ENCODE measurements at regions not wholly inside any gene's neighbourhood (a gene's known extent, or its start where the extent isn't known, plus 50 kb on each side); places are given as distances from the start of the nearest gene placed in this dataset.
A peak's percentile ranks its signal among the peaks of the same experiment; 100 is the strongest.
"Not testable (repeated sequence)": the region's sequence is repeated elsewhere in the genome, so short reads cannot be mapped to it uniquely, and the experiment has no call there.

- DNase-seq (ENCODE audit: extremely low read depth in 1 of 11, low read depth in 9 of 11, low spot score in 4 of 11) = no peak
Observed at GRCh38 chr2:31813016-31813415, 197.8 kb downstream of the MEMO1 start.

GRCh38 chr2:31812051-31812798 is 198.6 kb downstream of the MEMO1 start:
- DNase-seq (ENCODE audit: extremely low read depth in 1 of 11, low read depth in 9 of 11, low spot score in 4 of 11) = no peak

- no peak for DNase-seq (ENCODE audit: extremely low read depth in 1 of 11, low read depth in 9 of 11, low spot score in 4 of 11)
Observed at GRCh38 chr2:31811482-31811881, 199.3 kb downstream of the MEMO1 start.

GRCh38 chr2:31810200-31810917 is 200.4 kb downstream of the MEMO1 start:
- no peak for DNase-seq (ENCODE audit: extremely low read depth in 1 of 11, low read depth in 9 of 11, low spot score in 4 of 11)

GRCh38 chr2:31805688-31806087 is 205.1 kb downstream of the MEMO1 start:
- DNase-seq (ENCODE audit: extremely low read depth in 1 of 11, low read depth in 9 of 11, low spot score in 4 of 11) = no peak

GRCh38 chr2:31803481-31804153 is 207.2 kb downstream of the MEMO1 start:
- DNase-seq (ENCODE audit: extremely low read depth in 1 of 11, low read depth in 9 of 11, low spot score in 4 of 11) = not testable (repeated sequence)

- no peak for DNase-seq (ENCODE audit: extremely low read depth in 1 of 11, low read depth in 9 of 11, low spot score in 4 of 11)
Observed at GRCh38 chr2:31802711-31803110, 208.1 kb downstream of the MEMO1 start.

GRCh38 chr2:31799282-31799681 is 211.5 kb downstream of the MEMO1 start:
- DNase-seq (ENCODE audit: extremely low read depth in 1 of 11, low read depth in 9 of 11, low spot score in 4 of 11) = not testable (repeated sequence)

- DNase-seq (ENCODE audit: extremely low read depth in 1 of 11, low read depth in 9 of 11, low spot score in 4 of 11) = no peak
Observed at GRCh38 chr2:31788273-31788672, 207.5 kb upstream of the SRD5A2 start.

GRCh38 chr2:31785876-31786275 is 205.1 kb upstream of the SRD5A2 start:
- DNase-seq (ENCODE audit: extremely low read depth in 1 of 11, low read depth in 9 of 11, low spot score in 4 of 11) = peak in 6 of 11 donors; percentile 8 to 60 (median 18)

GRCh38 chr2:31784868-31785267 is 204.1 kb upstream of the SRD5A2 start:
- no peak for DNase-seq (ENCODE audit: extremely low read depth in 1 of 11, low read depth in 9 of 11, low spot score in 4 of 11)

GRCh38 chr2:31783446-31784091 is 202.8 kb upstream of the SRD5A2 start:
- DNase-seq (ENCODE audit: extremely low read depth in 1 of 11, low read depth in 9 of 11, low spot score in 4 of 11) = not testable (repeated sequence)

- DNase-seq (ENCODE audit: extremely low read depth in 1 of 11, low read depth in 9 of 11, low spot score in 4 of 11) = no peak
Observed at GRCh38 chr2:31778153-31778552, 197.4 kb upstream of the SRD5A2 start.

- DNase-seq (ENCODE audit: extremely low read depth in 1 of 11, low read depth in 9 of 11, low spot score in 4 of 11) = no peak
Observed at GRCh38 chr2:31770741-31771140, 190.0 kb upstream of the SRD5A2 start.

GRCh38 chr2:31765078-31765945 is 184.6 kb upstream of the SRD5A2 start:
- no peak for DNase-seq (ENCODE audit: extremely low read depth in 1 of 11, low read depth in 9 of 11, low spot score in 4 of 11)

- DNase-seq (ENCODE audit: extremely low read depth in 1 of 11, low read depth in 9 of 11, low spot score in 4 of 11) = peak in 7 of 11 donors; percentile 18 to 46 (median 28)
Observed at GRCh38 chr2:31764169-31764568, 183.4 kb upstream of the SRD5A2 start.

- DNase-seq (ENCODE audit: extremely low read depth in 1 of 11, low read depth in 9 of 11, low spot score in 4 of 11) = no peak
Observed at GRCh38 chr2:31762085-31762484, 181.3 kb upstream of the SRD5A2 start.

- not testable (repeated sequence) for DNase-seq (ENCODE audit: extremely low read depth in 1 of 11, low read depth in 9 of 11, low spot score in 4 of 11)
Observed at GRCh38 chr2:31757351-31757750, 176.6 kb upstream of the SRD5A2 start.

- not testable (repeated sequence) for DNase-seq (ENCODE audit: extremely low read depth in 1 of 11, low read depth in 9 of 11, low spot score in 4 of 11)
Observed at GRCh38 chr2:31748746-31749145, 168.0 kb upstream of the SRD5A2 start.

Data from renal cortex interstitium (tissue), 11 donors.